Stimulated activated CD4-positive, alpha-beta T cell treated with anti-CD3 and anti-CD28 coated beads, Interleukin-2, amount 100 ng/mL, for 4 hours (primary cell): ENCODE measurements at regions not wholly inside any gene's neighbourhood (a gene's known extent, or its start where the extent isn't known, plus 50 kb on each side); places are given as distances from the start of the nearest gene placed in this dataset.
"Not testable (repeated sequence)": the region's sequence is repeated elsewhere in the genome, so short reads cannot be mapped to it uniquely, and the experiment has no call there.

Source experiments
- DNase-seq: peaks from one replicate; pipeline ENCODE4 v3.0.0-alpha.2; 2020; ENCODE audit warnings: low read depth

DNA sequence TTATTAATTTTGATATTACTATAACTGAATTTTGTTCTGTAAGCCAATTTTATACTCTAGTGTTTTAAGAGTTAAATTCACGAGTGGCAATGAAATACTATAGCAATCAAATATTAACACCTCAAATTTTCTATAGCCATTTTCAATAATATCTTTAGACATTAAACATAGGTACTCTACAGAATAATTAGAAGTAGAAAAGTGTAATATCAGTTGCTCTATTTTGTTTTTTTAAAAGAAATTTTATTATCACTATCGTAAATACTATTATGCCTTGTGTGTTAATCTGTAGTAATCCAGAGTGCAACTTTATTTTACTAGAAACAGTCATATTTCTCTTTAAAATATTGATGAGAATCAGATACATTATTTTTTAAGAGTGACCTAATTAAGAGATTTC lies 691.2 kb downstream of the USP25 start:
- DNase-seq, result no peak

DNA sequence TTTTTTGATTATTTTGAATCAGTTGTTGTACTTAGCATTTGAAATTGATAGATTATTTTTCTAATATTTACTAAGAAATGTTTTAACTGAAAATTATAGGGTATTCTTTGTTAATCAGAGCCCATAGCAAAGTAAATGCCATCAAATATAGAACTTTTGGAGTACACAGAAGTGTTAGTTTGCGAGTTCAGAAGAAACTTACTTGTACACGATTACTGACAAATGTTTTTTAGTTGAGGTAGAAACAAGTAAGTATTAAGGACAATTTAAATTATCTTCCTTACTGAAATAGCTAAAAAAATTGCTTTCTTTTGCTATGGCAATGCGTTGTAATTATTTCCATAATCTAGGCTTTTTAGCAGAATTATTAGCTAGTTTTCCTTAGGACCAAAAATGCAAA lies 692.2 kb downstream of the USP25 start:
- no peak for DNase-seq

DNA sequence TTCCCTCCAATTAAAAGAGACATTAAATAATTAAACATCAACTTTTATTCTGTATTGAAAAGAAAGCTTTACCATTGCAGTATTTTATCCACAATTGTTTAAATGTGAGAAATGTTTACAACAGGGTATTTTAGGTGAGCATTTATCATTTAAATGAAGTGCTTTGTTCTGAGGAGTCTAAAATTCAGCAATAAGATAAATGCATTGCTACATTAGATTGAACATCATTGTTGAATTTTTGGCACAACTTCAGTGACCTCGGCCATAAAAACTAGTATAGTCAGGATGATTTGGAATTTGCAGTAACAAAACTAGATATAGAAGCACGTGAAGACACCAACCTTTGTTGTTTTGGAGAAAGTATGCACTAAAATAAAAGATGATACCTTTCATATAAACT lies 692.9 kb downstream of the USP25 start:
- DNase-seq, result no peak

DNA sequence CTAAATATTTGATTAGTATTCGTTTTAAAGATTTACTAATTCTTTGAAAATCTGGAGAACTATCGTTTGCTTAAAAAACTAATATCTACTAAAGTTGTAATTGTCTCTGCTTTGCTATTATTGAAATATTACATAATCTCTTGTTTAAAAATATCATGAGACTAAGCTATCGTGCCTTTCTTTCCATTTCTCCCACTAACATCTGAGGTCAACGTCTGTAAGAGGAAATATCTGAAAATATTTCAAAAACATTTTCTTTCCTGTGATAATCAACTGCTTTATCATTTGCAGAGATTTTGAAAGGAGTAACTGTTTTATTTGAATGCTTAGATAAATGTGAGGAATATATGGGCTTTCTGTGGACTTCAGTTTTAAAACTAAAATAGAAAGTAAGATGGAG lies 694.1 kb downstream of the USP25 start:
- no peak for DNase-seq

DNA sequence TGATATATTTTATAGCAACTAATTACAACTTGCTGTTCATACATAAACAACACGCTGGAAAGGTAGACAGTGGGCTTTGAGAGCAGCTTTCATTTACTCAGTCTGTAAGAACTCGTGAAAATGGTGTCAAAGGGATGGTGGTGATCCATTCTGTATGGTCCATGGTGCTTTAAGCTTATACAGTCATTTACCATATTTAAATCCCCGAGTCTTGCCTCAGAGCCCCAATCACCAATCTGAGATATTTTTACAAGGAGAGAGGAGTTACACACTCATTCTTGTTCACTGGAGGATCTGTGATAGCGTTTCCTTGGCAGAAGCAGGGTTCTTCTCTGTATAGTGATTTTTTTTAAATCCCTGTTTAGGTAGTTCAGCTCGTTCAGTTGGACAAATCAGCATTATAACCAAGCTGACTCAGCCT lies 694.6 kb downstream of the USP25 start:
- no peak for DNase-seq

DNA sequence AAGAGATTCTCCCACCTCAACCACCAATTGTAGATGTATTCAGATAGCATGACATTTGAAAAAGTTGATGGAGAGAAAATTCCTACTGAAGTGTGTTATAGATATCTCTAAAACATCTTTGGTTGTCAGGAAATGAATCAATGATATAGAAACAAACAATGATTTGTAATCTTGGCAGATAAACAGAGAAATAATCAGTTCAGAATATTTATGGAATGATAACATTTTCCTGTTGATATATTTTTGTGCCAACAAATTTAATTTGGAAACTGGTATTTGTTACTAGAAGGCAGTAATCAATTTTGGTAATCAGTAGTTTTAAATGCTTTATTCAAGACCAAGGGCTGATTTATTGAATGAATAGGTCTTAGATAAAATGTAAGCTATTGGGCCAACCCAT lies 695.6 kb downstream of the USP25 start:
- no peak for DNase-seq

DNA sequence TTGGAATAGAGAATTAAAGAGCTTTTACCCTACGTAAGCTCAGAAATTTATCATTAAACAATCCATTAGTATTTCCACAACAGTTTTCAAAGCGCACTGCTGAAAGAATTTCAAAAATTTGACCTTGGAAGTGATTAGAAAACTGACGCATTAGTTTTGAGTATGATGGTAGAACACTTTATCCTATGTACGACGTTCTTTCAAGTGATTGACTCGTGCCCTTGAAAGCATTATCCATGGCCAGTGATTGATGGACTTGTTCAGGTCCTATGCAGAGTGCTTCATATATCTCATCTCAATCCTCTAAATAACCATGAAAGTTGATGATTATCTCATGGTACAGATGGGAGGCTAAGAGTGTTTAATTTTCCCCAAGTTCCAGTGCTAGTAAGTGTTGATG lies 697.2 kb downstream of the USP25 start:
- DNase-seq, result no peak

DNA sequence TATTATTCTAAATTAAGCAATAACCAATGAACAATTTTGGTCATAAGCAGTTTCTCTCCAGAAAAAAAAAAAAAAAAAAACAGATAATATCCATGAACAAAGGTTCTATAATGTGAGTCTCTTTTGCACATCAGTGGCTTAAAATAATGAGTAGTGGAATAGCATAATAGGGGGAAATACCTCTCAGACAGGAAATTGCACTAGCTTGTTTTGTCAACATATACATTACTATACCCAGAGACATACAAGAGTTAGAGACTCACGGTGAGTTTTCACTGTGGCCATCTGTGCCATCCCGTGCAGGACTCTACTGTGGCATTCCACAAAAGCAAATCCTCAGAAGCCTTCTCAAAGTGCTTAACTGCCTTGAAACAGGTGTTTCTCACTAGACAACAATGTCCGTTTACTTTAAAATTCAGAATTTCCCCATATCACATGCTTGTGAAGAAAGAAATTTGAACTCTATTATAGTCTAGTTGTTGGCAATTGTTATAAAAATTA lies 697.9 kb downstream of the USP25 start:
- no peak for DNase-seq

DNA sequence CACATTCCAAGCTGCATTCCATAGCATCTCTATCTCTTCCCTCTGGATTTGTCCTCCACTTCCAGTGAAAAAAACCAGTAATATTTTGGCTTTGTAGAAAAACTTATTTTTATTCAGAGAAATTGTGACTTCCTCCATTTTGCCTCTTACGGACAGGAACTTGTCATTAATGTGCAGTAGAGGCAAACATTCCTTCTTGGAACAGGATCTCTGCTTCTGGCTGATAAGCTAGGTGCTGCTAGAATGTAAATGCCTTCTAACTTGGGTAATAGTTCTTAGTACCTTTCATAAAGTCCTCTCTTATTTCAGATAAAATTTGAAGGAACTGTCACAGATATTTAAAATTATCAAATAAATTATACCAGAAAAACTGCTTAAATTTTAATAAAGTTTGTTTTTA lies 707.8 kb downstream of the USP25 start:
- no peak for DNase-seq

DNA sequence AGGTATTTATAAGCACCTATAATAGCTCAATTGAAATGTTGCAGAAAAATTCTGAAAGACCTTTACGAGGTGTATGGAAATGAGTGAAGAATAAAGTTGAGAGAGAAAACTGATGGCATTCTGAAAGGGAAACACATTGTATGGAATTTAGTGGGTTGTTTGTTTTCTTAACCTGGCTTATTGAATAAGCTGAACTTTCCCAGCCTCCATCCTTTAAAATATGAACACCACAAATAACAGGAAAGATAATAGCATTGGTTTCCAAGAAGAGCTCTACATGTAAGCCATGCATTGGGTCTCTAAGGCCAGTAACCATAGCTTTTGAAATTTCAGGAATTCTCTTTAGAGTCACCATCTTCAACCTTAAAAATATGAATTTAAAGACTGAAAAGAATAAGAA lies 709.0 kb downstream of the USP25 start:
- DNase-seq, result no peak

DNA sequence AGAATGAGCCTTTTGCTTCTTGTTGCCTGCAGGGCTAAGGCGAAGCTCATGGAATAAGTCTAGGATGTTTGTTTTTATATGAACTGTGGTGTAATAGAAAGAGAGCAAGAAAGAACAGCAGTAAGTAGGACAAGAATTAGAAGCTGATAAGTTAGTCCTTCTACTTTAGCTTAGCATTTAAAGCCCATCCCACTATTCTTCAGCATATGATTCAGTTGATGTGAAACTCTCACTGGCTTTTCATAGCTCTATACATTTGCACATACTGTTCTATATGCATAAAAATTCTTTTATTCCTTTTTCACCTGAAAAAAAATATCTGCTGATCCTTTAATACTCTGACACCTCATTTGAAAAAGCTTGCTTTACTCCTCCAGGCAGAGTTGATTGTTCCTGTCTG lies 712.0 kb downstream of the USP25 start:
- no peak for DNase-seq

DNA sequence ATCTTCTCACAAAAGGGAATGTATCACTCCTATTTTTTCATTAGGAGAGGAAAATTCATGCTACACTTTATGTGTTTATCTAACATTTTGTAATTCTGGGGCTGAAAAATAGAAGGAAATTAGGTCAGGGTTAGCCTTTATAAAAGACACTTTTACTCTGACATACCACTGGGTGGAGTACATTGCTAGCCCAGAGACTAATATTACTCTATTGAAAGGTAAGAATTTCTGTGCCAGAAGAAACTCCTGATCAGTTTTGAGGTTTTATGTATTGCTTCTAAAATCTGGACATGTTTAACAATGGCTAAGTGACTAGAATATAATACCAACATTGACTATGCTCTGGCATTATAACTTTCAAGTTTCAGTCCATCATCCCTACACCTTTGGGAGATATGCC lies 724.6 kb downstream of the USP25 start:
- no peak for DNase-seq

DNA sequence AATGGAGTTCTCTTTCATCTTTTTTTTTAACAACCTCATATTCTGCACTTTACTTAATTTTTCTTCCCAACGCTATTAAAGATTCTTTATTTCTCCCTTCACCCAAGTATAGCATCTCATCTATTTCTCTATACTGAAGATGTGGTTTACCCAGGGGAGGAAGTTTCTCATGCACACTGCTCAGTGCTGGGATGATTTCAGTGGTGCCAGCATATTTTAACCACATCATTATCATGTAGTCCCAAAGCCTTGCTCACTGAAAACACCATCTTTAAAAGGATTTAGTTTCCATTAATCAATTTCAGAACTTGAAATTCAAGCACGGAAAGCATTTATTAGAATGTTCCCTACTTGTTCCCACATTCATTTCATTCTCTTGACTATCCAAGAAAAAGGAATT lies 725.7 kb downstream of the USP25 start:
- DNase-seq, result no peak

DNA sequence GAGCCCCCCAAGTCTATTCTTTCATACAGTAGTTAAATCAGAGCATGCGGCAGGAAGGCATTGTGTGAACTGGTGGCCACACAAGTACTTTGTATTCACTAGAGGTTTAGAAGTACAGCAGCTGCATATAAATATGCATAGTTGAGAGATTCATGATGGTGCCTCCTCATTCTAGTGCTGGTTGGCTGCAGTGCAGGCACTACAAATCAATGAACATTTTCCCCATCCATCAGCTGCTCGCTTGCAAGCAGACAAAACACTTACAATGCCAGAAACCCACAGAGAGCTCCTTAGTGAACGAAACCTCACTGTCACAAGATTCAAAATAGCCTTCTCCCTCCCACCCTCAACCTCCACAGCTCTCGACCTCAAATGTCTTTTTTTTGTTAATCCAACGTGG lies 726.2 kb downstream of the USP25 start:
- DNase-seq, result no peak

DNA sequence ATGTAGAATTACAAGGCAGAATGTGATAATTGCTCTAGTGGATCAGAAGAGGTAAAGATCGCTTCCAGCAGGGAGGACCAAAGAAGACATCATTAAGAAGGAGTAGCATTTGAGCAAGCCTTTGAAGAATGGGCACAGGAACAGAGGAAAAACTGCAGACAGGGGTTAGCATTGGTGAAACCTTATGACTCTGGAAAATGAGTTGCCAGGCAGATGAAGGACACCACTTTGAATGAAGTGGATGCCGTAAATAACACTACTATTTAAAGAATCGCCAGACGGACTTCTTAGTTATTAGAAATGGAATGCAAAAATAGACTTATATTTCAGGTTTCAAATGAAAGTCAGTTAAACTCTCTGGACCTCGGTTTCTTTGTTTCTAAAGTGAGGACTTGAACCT lies 727.7 kb downstream of the USP25 start:
- DNase-seq, result no peak

DNA sequence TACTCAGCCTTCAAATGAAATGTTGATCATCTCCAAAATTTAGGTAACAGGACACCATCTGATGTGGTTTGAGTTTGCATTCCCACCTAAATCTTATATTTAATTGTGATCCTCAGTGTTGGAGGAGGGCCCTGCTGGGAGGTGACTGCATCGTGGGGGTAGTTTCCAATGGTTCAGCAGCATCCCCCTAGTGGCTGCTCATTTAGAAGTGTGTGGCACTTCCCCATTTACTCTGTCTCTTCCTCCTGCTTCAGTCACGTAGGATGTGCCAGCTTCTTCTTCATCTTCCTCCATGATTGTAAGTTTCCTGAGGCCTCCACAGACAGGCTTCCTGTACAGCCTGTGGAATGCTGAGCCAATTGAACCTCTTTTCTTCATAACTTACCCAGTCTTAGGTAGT lies 731.2 kb downstream of the USP25 start:
- DNase-seq, result no peak

DNA sequence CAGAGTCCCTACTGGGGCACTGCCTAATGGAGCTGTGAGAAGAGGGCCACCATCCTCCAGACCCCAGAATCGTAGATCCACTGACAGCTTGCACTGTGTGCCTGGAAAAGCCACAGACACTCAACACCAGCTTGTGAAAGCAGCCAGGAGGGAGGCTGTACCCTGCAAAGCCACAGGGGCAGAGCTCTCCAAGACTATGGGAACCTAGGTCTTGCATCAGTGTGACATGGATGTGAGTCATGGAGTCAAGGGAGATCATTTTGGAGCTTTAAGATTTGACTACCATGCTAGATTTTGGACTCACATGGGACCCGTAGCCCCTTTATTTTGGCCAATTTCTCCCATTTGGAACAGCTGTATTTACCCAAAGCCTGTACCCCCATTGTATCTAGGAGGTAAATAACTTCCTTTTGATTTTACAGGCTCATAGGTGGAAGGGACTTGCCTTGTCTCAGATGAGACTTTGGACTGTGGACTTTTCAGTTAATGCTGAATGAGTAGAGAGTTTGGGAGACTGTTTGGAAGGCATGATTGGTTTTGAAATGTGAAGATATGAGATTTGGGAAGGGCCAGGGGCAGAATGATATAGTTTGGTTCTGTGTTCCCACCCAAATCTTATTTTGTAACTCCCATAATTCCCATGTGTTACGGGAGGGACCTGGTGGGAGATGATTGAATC lies 734.6 kb downstream of the USP25 start:
- DNase-seq, result not testable (repeated sequence)

DNA sequence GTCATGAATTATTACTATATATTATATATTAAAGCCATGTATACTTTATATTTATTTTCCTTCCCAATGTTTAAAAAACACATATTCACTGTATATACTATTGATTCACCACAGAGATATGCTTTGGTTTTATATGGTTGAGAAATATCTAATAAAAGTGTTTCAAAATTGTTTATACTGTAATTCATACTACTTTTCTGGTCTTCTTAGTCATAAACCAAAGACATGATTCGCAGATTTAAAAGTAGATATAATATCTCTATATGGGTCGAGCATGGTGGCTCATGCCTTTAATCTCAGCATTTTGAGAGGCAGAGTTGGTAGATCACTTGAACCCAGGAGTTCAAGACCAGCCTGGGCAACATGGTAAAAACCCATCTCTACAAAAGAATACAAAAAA lies 738.4 kb downstream of the USP25 start:
- no peak for DNase-seq

DNA sequence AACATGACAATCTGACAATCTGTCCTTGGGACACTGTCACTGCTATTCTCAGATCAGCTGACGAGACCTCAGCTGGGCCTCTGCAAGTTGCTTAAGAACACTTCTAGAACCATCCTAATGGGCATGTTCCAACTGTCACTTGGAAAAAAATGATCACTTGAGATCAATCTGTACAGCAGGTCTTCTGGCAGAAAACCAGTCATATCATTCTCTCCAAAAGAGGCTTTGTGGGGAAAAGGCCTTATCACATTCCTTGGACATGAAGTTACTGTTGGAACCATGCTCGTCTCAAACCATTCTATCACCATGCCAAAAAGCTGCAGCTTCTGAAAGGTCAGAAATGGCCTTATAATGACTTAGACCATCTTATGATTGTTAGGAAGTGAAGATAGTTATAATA lies 744.2 kb downstream of the USP25 start:
- no peak for DNase-seq

DNA sequence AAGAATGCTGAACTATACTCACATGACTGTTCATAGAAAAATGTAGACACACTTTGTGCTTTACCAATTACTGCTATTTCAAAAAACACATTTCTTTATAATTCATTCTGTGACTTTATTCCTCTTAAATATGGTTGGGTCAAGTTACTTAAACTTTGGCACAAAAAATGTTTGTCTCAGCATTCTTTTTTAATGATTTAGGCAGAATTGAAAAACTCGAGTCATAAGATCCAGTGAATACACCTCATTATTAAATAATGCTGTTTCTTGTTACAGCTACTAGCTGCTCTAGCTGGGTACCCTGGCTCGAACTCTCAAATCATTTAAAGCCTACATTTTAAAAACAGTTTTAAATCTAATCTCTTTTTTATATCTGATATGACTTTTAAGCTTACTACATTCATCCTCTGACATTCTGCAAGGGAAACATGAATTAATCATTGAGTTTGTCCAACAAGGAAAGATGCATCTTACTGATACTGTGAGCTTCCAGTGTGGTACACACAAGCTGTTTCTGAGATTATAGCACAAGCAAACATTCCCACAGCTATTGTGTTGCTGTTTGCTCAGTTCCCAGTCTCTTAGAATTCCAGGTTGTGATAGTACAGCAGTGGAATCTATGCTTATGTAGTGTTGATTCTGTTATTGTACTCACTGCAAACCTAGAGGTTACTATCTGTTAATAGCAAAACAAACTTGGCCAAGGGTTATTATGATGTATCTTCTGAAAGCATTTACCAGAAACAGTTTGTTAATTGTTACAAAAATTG lies 746.5 kb downstream of the USP25 start:
- no peak for DNase-seq

DNA sequence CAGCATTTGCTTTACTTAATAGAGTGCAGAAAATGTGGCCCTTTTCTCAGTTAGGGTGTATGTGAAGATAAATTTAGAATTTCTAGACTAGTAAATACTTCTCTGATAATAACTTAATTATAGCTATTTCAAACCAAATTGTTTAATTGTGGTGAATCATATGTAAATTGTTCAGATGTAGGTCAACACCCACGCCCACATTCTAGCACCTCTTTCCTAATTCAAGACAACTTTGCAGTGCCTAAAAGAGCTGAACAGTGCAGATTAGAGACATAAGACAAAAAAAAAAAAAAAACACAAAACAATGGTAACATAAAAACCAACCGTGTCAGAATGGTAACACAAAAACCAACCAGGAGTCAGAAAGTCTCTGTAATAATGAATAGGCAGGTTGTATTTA lies 758.3 kb downstream of the USP25 start:
- no peak for DNase-seq

DNA sequence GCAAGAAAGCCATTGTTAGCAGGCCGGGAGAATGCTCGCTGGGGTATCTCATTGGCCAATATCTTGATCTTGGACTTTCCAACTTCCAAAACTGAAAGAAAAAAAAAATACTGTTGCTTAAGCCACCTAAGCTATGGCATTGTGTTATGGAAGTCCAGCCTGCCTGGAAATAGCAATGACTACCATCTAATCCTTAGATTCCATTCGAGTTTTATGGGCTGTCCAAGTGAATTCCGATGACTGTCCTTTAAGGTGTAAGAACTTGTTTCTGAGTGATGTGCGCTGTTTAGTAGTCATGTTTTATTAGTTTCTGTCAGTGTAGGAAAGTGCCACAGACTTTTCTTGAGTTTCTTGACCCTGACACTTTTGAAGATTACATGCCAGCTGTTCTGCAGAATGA lies 762.6 kb downstream of the USP25 start:
- no peak for DNase-seq

DNA sequence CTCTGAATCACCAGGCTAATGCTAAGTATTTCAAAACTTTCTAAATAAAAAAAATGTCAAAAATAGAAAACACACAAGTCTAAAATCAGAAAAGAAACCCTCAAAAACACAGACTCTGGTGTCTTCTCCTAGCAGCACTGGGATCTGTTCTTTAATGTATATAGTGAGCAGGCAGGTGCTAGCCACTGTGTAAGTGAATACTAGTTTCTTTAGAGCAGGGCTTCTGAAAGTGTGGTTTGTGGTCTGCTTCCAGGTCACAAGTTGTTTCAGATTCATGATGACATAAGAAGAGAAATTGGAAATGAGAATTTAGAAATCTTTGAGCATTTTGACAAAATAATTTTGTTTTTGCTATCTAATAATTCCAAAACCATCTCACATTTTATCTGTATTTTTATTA lies 763.1 kb downstream of the USP25 start:
- DNase-seq, result no peak

DNA sequence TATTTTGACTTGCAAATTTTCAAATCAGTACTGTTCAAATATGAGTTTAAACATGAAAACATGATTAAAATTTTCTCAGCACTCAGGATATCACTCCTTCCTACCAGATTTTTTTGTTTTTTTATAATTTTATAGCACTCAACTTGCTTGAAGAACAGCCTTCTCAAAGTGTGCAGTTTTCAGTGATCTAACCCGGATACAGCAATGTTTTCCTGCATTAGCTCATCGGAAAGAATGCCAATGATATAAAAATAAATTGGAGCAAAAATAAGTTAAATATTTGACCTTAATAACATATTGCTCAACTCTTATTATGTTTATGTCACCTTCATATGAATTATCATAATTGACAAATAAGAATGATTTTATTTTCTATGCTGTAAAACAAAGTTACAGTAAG lies 766.8 kb downstream of the USP25 start:
- no peak for DNase-seq
